Activated CD4-positive, alpha-beta T cell treated with anti-CD3 and anti-CD28 coated beads for 48 hours (primary cell): ENCODE measurements at regions not wholly inside any gene's neighbourhood (a gene's known extent, or its start where the extent isn't known, plus 50 kb on each side); places are given as distances from the start of the nearest gene placed in this dataset.
"Not testable (repeated sequence)": the region's sequence is repeated elsewhere in the genome, so short reads cannot be mapped to it uniquely, and the experiment has no call there.

Source experiments
- DNase-seq: peaks from one replicate; pipeline ENCODE4 v3.0.0-alpha.2; 2020

- no peak for DNase-seq
Measured at GRCh38 chr6:56838016-56838555, 116.8 kb upstream of the BEND6 start.

GRCh38 chr6:56837322-56837894 is 117.5 kb upstream of the BEND6 start:
- DNase-seq: no peak

DNA sequence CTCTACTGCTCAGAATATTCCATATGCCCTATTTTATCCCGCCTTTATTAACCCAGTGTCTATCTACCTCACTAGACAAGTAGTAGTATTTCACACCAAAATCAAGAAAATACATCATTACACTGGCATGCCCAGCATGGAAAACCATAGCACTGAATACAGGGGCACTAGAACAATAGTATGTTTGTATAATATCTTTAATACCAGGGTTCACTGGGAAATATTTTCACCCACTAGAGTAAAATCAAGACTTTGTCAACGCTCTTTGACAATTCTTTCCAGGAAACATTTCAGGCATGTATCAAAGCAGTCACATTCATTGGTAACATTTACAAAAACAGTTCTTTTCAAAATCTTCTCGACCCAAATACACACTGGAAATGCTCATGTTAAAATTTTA is 119.3 kb upstream of the BEND6 start:
- DNase-seq: no peak

DNA sequence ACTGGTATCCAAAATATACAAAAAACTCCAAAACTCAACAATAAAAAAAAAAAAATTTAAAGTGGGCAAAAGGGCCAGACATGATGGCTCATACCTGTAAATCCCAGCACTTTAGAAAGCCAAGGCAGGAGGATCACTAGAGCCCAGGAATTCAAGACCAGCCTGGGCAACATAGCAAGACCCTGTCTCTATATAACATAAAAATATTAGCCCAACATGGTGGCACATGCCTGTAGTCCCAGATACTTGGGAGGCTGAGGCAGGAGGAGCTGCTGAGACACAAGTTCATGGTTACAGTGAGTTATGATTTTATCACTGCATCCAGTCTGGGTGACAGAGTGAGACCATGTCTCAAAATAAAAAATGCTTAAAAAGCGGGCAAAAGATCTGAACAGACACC is 121.0 kb upstream of the BEND6 start:
- DNase-seq: no peak

DNA sequence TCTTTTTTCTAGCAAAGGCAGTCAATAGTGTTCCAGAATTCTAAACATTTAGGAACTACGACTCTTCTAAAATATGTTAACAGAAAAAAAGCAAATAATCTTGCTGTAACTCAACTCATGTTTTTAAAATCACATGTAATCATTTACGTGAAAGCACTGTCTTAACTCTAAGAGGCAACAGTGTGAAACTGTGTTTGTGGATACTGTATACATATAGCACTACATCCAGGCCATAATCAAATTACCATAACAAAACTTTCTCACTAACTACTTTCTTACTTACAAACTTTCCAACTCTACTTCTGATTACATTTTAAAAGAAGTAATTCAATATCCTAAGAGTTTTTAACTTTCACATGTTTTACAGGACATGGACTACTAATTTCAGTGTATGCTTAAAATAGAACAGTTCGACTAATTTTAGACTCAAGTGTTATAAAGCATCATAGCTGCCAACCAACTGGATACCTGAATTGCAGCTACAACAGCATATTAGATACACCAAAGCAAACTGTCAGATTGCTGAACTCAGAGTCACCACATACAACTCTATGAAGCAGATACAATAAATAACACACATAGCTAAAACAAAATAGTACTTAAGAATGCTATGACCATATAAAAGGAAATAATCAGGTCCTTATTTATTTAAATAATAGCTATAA is 121.6 kb upstream of the BEND6 start:
- DNase-seq: no peak

DNA sequence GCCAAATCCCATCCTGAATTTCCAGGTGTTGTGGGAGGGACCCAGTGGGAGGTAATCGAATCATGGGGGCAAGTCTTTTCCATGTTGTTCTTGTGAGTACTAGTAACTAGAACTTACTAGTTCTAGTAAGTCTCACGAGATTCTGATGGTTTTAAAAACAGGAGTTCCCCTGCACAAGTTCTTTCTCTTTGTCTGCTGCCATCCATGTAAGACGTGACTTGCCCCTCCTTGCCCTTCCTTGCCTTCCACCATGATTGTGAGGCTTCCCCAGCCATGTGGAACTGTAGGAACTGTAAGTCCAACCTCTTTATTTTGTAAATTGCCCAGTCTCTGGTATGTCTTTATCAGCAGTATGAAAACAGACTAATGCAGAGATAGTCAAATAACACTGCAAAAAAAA is 122.7 kb upstream of the BEND6 start:
- no peak for DNase-seq

- no peak for DNase-seq
Measured at GRCh38 chr6:56831334-56831733, 123.6 kb upstream of the BEND6 start.

DNA sequence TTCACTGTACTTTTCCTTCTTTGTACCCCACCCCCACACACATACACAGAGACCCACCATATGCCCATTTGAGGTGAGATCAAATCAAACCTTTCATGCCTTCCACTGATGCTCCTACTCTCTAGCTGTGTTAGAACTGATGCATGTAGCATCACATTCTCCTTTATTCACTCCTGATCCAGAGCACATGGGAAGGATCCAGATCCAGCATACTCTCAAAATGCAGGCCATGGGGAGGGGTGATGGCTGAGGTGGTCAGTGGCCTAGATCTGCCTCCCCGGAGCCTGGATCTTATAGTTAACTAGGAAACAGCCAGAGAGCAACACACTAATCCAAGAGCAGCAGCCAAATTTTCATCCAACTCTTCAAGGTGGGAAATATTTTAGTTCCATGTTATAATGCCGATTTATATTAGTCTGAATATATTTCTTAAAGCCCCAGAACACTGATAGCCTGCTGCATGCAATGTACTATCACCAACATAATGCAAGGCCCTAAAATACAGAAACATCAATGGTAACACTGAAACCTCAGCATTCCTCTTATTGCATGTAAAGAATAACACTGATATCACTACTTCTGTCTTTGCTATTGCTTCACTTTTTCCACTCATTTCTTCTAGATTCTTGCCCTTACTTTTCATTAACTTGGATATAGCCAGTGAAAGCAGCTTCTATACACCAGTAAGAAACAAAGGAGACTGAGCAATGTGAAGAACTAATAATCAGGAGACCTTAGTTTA is 126.8 kb upstream of the BEND6 start:
- no peak for DNase-seq

- not testable (repeated sequence) for DNase-seq
Measured at GRCh38 chr6:56824431-56824830, 130.5 kb upstream of the BEND6 start.

- no peak for DNase-seq
Measured at GRCh38 chr6:56821005-56821432, 133.9 kb upstream of the BEND6 start.

GRCh38 chr6:56820060-56820459 is 134.8 kb upstream of the BEND6 start:
- DNase-seq: no peak

GRCh38 chr6:56819604-56820003 is 135.3 kb upstream of the BEND6 start:
- no peak for DNase-seq

DNA sequence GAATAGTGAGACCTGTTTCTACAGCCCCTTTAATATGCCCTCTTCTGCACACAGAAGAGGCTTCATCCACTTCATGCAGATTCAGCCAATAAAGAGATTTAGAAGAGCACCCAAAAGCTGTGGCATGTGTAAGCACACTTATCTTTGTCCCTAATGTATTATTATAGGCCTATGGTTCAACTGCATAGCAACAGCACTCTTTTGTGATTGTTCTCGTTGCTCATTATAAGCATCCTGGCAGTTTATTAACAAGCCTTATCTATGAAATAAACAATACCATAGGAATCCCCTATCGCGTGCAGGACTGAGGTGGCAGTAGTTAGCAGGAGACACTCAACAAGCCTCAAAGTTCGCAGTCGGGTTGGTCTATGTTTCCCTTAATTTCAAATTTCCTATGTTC is 138.5 kb upstream of the BEND6 start:
- DNase-seq: no peak

DNA sequence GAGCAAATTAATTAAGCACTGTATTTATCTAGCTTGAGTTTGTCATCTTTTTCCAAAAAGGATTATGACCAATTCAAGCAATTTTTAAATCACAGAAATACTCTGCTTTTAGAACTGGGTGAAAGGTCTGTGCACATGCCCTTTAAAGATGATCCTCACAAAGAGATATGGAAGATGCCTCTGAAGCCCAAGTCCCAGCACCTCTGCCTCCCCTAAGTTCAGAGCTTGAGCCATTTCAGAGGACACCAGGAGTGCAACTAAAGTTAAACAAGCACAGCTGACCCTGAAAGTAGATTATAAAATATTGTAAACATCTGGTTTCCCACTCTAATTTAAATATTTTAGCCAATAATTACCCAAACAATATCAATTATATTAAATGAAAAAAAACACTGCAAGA is 139.5 kb upstream of the BEND6 start:
- no peak for DNase-seq

GRCh38 chr6:56814802-56815201 is 140.1 kb upstream of the BEND6 start:
- DNase-seq: no peak

DNA sequence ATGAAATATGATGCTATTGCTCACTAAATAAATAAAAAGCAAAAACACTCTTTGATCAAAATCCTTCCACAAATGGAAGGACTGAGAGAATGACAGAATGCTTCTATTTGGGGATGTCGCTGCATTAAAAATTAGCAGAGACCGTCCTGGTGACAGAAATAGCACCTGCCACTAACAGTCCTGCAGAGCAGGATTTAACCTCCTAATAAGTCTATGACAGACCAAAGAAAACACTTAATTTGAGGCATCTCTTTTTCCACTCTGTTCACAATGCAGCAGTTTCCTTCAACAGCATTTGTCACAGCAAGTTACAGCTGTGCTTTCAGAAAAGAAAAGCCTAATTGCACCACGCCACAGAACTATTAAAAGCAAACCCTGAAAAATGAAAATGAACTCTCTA is 140.6 kb upstream of the BEND6 start:
- no peak for DNase-seq

DNA sequence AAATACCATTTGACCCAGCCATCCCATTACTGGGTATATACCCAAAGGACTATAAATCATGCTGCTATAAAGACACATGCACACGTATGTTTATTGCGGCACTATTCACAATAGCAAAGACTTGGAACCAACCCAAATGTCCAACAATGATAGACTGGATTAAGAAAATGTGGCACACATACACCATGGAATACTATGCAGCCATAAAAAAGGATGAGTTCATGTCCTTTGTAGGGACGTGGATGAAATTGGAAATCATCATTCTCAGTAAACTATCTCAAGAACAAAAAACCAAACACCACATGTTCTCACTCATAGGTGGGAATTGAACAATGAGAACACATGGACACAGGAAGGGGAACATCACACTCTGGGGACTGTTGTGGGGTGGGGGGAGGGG is 142.1 kb upstream of the BEND6 start:
- not testable (repeated sequence) for DNase-seq

DNA sequence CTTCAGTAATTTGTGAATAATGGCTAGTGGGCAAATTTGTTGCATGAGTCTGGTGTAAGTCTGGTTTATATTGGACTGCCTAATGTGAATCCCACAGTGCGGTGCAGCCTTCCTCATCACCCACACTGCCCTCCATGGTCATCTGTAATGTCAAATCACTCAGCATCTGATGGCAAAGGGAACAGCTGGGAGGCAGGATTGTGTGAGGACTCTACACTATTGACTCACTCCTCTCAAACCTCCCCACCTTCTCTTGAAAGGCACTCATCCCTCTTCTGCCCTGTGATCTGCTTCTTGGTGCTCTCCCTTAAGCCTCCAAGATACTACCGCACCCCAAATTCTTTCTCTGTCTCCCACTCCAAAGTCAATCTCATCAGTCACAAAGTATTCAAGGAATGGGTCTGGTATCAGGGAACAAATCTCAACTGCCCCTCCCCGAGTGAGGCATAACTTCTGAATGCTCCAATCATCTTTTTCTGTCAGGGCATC is 146.0 kb upstream of the BEND6 start:
- DNase-seq: no peak

- no peak for DNase-seq
Measured at GRCh38 chr6:56807989-56808337, 146.9 kb upstream of the BEND6 start.

DNA sequence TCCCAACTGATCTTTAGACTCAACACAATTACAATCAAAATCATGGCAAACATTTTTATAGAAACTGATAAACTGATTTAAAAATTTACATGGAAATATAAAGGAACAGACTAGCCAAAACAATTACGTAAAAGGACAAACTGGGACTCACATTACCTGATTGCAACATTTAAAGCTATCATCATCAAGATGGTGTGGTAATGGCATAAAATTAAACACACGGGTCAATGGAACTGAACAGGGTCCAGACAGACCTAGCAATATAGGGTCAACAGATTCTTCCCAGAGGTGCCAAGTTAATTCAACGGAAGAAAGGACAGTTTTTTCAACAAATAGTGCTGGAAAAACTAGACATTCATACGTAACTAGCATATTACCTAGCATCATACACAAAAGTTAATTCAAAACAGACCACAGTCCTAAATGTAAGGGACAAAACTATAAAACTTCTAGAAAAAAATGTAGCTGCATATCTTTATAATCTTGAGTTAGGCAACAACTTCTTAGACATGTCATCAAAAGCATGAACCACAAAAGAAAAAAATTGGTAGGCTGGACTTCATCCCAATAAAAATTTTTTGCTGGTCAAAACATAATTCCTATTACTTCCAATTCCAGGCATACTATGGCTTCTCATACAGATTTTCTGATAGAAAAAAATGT is 147.4 kb upstream of the BEND6 start:
- DNase-seq: no peak

- DNase-seq: no peak
Measured at GRCh38 chr6:56806368-56806767, 148.5 kb upstream of the BEND6 start.

GRCh38 chr6:56804996-56805395 is 149.9 kb upstream of the BEND6 start:
- DNase-seq: no peak

DNA sequence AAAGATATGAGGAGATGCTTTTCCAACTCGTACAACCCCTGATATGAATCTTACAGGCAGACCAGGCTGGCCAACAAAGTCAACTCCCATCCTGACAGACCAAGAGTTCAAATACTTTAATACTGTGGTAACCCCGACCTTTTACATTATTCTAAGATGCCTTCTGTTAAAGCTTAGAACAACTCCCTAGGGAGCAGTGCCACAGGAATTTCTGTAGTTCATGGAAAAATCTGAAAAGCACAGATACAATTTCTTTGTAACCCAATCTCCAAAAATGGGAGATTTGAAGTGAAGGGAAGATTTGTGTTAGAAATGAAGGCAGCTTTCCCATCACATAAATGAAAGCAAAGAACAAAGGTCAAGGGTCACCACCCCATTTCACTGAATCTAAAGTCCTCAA is 151.3 kb upstream of the BEND6 start:
- DNase-seq: no peak

GRCh38 chr6:56802584-56802983 is 152.3 kb upstream of the BEND6 start:
- no peak for DNase-seq
